Endothelial cell of umbilical vein (primary cell): ENCODE measurements at regions not wholly inside any gene's neighbourhood (a gene's known extent, or its start where the extent isn't known, plus 50 kb on each side); places are given as distances from the start of the nearest gene placed in this dataset.
"Not testable (repeated sequence)": the region's sequence is repeated elsewhere in the genome, so short reads cannot be mapped to it uniquely, and the experiment has no call there.

Experiments
- BruUV-seq: library from RNA; stranded (reverse); fragments of 400-500 nt; replicated peaks from 2 replicates; lab custom pipeline; 2021; lab: Mats Ljungman, UMichigan
- CTCF ChIA-PET: fragments of 300-600, 350-600 bp; sonication (Branson Sonifier 250); formaldehyde crosslinking; loops from one replicate; lab custom pipeline; 2021; ENCODE audit warnings: antibody characterized with exemption, inconsistent platforms; lab: Charles Lee
- POLR2A ChIA-PET: fragments of 300-600, 350-600 bp; sonication (Branson Sonifier 250); formaldehyde crosslinking; loops from one replicate; lab custom pipeline; 2021; ENCODE audit warnings: antibody characterized with exemption, inconsistent platforms; lab: Charles Lee
- DNase-seq: peaks from one replicate; pipeline ENCODE4 v3.0.0-alpha.2; 2011; ENCODE audit warnings: low read depth, low spot score
- FAIRE-seq: peaks from 2 replicates; lab custom pipeline; 2011; peaks lifted over from hg19 to GRCh38; lab: Jason Lieb, UNC
- H2AFZ ChIP-seq: 2 replicates; pipeline ENCODE4 v1.6.0; 2012; ENCODE audit warnings: low read depth, low read length, control low read depth, inconsistent platforms
- H3K27ac ChIP-seq: 2 replicates; pipeline ENCODE4 v1.5.1; 2011; ENCODE audit warnings: low read depth, mild to moderate bottlenecking, control low read depth, low read length, moderate library complexity; ENCODE audit not compliant: insufficient read depth
- H3K27me3 ChIP-seq, 2 experiments: 2 replicates each; pipeline versions ENCODE4 v1.6.0 to v1.6.1; 2011; ENCODE audit warnings: low read length in 2 of 2, mixed read lengths in 1 of 2; ENCODE audit not compliant: control insufficient read depth in 2 of 2, insufficient read depth in 2 of 2
- H3K36me3 ChIP-seq, 2 experiments: 2 replicates in 1 of 2; 3 replicates in 1 of 2; pipeline ENCODE4 v1.5.1; 2011; ENCODE audit warnings: low read length in 2 of 2, mild to moderate bottlenecking in 1 of 2, moderate library complexity in 1 of 2; ENCODE audit not compliant: control insufficient read depth in 2 of 2, insufficient read depth in 2 of 2; ENCODE audit errors: extremely low read depth in 1 of 2
- H3K4me1 ChIP-seq: 3 replicates; pipeline ENCODE4 v1.5.1; 2011; ENCODE audit warnings: mild to moderate bottlenecking, low read length; ENCODE audit not compliant: control insufficient read depth, insufficient read depth; ENCODE audit errors: extremely low read depth
- H3K4me2 ChIP-seq: 2 replicates; pipeline ENCODE4 v1.6.1; 2011; ENCODE audit warnings: low read length, control low read depth, mixed read lengths; ENCODE audit not compliant: insufficient read depth
- H3K4me3 ChIP-seq, 3 experiments: fragments of 200-600 bp in 1 of 3; sonication (generic), shearing (Covaris generic) in 1 of 3; replicated peaks in 1 of 3; 2 replicates each; pipeline ENCODE4 v1.5.1; 2011 to 2016; ENCODE audit warnings: control low read depth in 3 of 3, low read length in 3 of 3, mild to moderate bottlenecking in 2 of 3, inconsistent platforms in 1 of 3, low read depth in 1 of 3, moderate library complexity in 1 of 3; ENCODE audit not compliant: insufficient read depth in 1 of 3
- H3K79me2 ChIP-seq: 2 replicates; pipeline ENCODE4 v1.6.0; 2012; ENCODE audit warnings: low read length, inconsistent platforms; ENCODE audit not compliant: control insufficient read depth, insufficient read depth
- H3K9ac ChIP-seq: replicated peaks from 2 replicates; pipeline ENCODE3; 2011; ENCODE audit warnings: low read length, control low read depth; ENCODE audit not compliant: insufficient read depth; ENCODE audit errors: extremely low read depth
- H3K9me1 ChIP-seq: replicated peaks from 3 replicates; pipeline ENCODE4 v1.6.0; 2011; ENCODE audit warnings: mild to moderate bottlenecking, low read length; ENCODE audit not compliant: control insufficient read depth, insufficient read depth; ENCODE audit errors: extremely low read depth
- H3K9me3 ChIP-seq: replicated peaks from 2 replicates; pipeline ENCODE4 v1.5.1; 2012; ENCODE audit warnings: low read length, inconsistent platforms; ENCODE audit not compliant: control insufficient read depth, insufficient read depth
- H4K20me1 ChIP-seq: replicated peaks from 2 replicates; pipeline ENCODE3; 2011; ENCODE audit warnings: mild to moderate bottlenecking, low read length; ENCODE audit not compliant: control insufficient read depth, insufficient read depth; ENCODE audit errors: extremely low read depth
- EZH2 ChIP-seq: IDR thresholded peaks from 2 replicates; pipeline ENCODE4 v1.6.1; 2012; ENCODE audit warnings: borderline replicate concordance, low read depth, mild to moderate bottlenecking, moderate library complexity, low read length, inconsistent platforms; ENCODE audit not compliant: severe bottlenecking
- FOS ChIP-seq: IDR thresholded peaks from 2 replicates; pipeline ENCODE4 v1.6.1; 2011; ENCODE audit warnings: mild to moderate bottlenecking, low read length, moderate library complexity, borderline replicate concordance; ENCODE audit not compliant: insufficient read depth
- GATA2 ChIP-seq: IDR thresholded peaks from 2 replicates; pipeline ENCODE4 v1.7.0; 2011; ENCODE audit warnings: low read depth, mild to moderate bottlenecking, moderate library complexity, mixed read lengths, low read length; ENCODE audit not compliant: insufficient read length, insufficient read depth
- JUN ChIP-seq: IDR thresholded peaks from 2 replicates; pipeline ENCODE4 v1.6.1; 2011; ENCODE audit warnings: borderline replicate concordance, low read depth; ENCODE audit not compliant: insufficient read length, insufficient read depth
- MYC ChIP-seq: IDR thresholded peaks from one replicate; pipeline ENCODE4 v1.6.1; 2011; ENCODE audit warnings: mild to moderate bottlenecking, low read depth, low read length
- POLR2A ChIP-seq: IDR thresholded peaks from 2 replicates; pipeline ENCODE4 v1.6.1; 2012; ENCODE audit warnings: low read depth, mild to moderate bottlenecking, control low read depth, low read length
- POLR2AphosphoS5 ChIP-seq: IDR thresholded peaks from 2 replicates; pipeline ENCODE4 v1.6.1; 2012; ENCODE audit warnings: low read depth, mild to moderate bottlenecking, control low read depth, low read length, moderate library complexity; ENCODE audit not compliant: insufficient read depth
- dilution Hi-C: fragments of 300-500 bp; cut with MboI; formaldehyde crosslinking; loops from one replicate; pipeline ENCODE4 v1.15.0; 2019; ENCODE audit warnings: low sequenced_read_pairs; ENCODE audit not compliant: extremely low pct_ligation_motif_present
- intact Hi-C: fragments of 100-400 bp; cut with micrococcal nuclease; formaldehyde crosslinking; loops from one replicate; pipeline ENCODE4 v1.10.0; 2022
- TF ChIP-seq, protein P1 (sequence below), 2 donors: IDR thresholded peaks; 1 replicate in 1 of 2; 2 replicates in 1 of 2; pipeline ENCODE4 v1.5.1; 2011; ENCODE audit warnings: low read length in 2 of 2, mild to moderate bottlenecking in 2 of 2, moderate library complexity in 2 of 2, control low read depth in 1 of 2, inconsistent platforms in 1 of 2, low read depth in 1 of 2; ENCODE audit not compliant: insufficient read depth in 1 of 2; ENCODE audit errors: extremely low read depth in 1 of 2
- TF ChIP-seq, protein P2 (sequence below): IDR thresholded peaks from 2 replicates; pipeline ENCODE4 v1.6.1; 2011; ENCODE audit not compliant: insufficient read depth, insufficient read length

DNA sequence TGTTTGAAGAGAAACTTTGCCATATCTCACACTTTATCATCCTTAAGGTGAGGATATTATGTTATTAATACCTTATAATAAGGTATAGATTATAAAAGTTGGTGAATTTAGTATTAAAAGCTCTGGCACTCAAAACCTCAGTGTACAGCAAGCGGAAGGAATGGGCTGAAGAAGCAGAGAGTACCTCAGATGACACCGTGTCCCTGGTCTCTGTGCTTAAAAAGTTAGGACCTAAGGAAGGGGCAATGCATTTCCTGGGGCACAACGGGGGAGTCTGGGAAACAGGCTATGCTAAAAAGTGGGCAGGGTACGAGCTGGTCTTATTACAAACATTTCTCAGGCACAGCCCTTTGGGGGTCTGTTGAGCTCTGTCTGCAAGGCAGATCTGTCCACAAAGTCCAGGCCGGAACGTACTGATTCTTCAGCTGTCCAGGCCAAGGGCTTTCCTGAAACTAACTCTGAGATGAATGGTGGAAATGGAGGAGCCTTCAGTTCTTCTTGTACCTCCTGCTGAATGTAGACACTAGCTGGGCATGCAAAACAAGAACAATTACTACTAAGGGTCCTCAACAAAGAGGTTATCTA is 202.7 kb downstream of the POM121L12 start:
- TF ChIP-seq, protein P1, sequence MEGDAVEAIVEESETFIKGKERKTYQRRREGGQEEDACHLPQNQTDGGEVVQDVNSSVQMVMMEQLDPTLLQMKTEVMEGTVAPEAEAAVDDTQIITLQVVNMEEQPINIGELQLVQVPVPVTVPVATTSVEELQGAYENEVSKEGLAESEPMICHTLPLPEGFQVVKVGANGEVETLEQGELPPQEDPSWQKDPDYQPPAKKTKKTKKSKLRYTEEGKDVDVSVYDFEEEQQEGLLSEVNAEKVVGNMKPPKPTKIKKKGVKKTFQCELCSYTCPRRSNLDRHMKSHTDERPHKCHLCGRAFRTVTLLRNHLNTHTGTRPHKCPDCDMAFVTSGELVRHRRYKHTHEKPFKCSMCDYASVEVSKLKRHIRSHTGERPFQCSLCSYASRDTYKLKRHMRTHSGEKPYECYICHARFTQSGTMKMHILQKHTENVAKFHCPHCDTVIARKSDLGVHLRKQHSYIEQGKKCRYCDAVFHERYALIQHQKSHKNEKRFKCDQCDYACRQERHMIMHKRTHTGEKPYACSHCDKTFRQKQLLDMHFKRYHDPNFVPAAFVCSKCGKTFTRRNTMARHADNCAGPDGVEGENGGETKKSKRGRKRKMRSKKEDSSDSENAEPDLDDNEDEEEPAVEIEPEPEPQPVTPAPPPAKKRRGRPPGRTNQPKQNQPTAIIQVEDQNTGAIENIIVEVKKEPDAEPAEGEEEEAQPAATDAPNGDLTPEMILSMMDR (IDR thresholded peaks at IDR 0.05; ENCODE audit: extremely low read depth in 1 of 2, insufficient read depth in 1 of 2, low read depth in 1 of 2, low read length in 2 of 2) = no peak
- TF ChIP-seq POLR2A (no peak), EZH2 (no peak), POLR2AphosphoS5 (no peak), FOS (no peak), MYC (no peak), JUN (no peak), GATA2 (no peak)
- TF ChIP-seq, protein P2, sequence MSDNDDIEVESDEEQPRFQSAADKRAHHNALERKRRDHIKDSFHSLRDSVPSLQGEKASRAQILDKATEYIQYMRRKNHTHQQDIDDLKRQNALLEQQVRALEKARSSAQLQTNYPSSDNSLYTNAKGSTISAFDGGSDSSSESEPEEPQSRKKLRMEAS = no peak
- Histone ChIP-seq H3K4me1 (no peaks in the 10 kb centered on the region), H3K9ac (no peak overlapping the region), H4K20me1 (no peaks in the 10 kb centered on the region), H3K27me3 (no peaks in the 10 kb centered on the region), H3K4me2 (no peak overlapping the region), H3K9me1 (no peaks in the 10 kb centered on the region), H3K9me3 (no peaks in the 10 kb centered on the region), H2AFZ (no peak overlapping the region), H3K79me2 (no peaks in the 10 kb centered on the region), H3K36me3 (no peaks in the 10 kb centered on the region), H3K27ac (no peak overlapping the region), H3K4me3 (no peak overlapping the region)
- intact Hi-C loops = no loop called here
- ChIA-PET POLR2A (no interaction called here), CTCF (interaction anchor here (1.7 kb wide), 1 partner anchor 9 kb away, joined by 6 read pairs; no protein-coding TSS in a partner anchor)
- dilution Hi-C loops = no loop called here
- no TSS peak for BruUV-seq
- DNase-seq (no peak), FAIRE-seq (no peak)

DNA sequence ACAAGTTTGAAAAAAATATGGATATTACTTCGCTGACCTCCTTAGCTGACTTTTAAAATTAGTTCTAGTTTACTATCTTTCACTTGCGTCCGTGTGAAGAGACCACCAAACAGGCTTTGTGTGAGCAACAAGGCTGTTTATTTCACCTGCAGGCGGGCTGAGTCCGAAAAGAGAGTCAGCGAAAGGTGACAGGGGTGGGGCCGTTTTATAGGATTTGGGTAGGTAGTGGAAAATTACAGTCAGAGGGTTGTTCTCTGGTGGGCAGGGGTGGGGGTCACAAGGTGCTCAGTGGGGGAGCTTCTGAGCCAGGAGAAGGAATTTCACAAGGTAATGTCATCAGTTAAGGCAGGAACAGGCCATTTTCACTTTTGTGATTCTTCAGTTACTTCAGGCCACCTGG is 203.7 kb downstream of the POM121L12 start:
- H3K4me1 ChIP-seq, H3K9me1 ChIP-seq, H3K4me3 ChIP-seq, H3K27ac ChIP-seq, H4K20me1 ChIP-seq, DNase-seq, H2AFZ ChIP-seq, H3K9me3 ChIP-seq, H3K79me2 ChIP-seq, H3K9ac ChIP-seq, CTCF ChIA-PET, H3K27me3 ChIP-seq, dilution Hi-C loops, H3K36me3 ChIP-seq, FAIRE-seq, intact Hi-C loops, BruUV-seq, POLR2A ChIA-PET, H3K4me2 ChIP-seq: not testable (repeated sequence)
